Dendritic cell treated with granulocyte-macrophage colony-stimulating factor and Interleukin-4, amounts not matched to agents 40 ng/mL and 50 ng/mL, for 4 days (primary cell): ENCODE measurements at regions not wholly inside any gene's neighbourhood (a gene's known extent, or its start where the extent isn't known, plus 50 kb on each side); places are given as distances from the start of the nearest gene placed in this dataset.

ENCODE experiments used
- H3K27ac Mint-ChIP-seq: one replicate; pipeline ENCODE4 v1.8.0; 2022; ENCODE audit warnings: mild to moderate bottlenecking, mixed read lengths
- H3K27me3 Mint-ChIP-seq: one replicate; pipeline ENCODE4 v1.8.0; 2022; ENCODE audit warnings: mild to moderate bottlenecking, mixed read lengths
- H3K36me3 Mint-ChIP-seq: one replicate; pipeline ENCODE4 v1.8.0; 2022; ENCODE audit warnings: low read depth, mixed read lengths
- H3K4me1 Mint-ChIP-seq: one replicate; pipeline ENCODE4 v1.8.0; 2022; ENCODE audit warnings: low read depth, mixed read lengths
- H3K4me3 Mint-ChIP-seq: one replicate; pipeline ENCODE4 v1.8.0; 2022; ENCODE audit warnings: mild to moderate bottlenecking, moderate library complexity, mixed read lengths
- H3K9me3 Mint-ChIP-seq: one replicate; pipeline ENCODE4 v1.8.0; 2022; ENCODE audit warnings: mixed read lengths
- intact Hi-C: fragments of 100-400 bp; cut with micrococcal nuclease; formaldehyde crosslinking; loops from one replicate; pipeline ENCODE4 v1.15.0; 2022

- peaks cover 10% of the 10 kb centered on the region for H3K9me3 Mint-ChIP-seq
- H3K36me3 Mint-ChIP-seq: no peaks in the 10 kb centered on the region
- H3K27me3 Mint-ChIP-seq: no peaks in the 10 kb centered on the region
- intact Hi-C loops: no loop called here
- H3K4me1 Mint-ChIP-seq: no peaks in the 10 kb centered on the region
- H3K4me3 Mint-ChIP-seq: no peak overlapping the region
- no peak overlapping the region for H3K27ac Mint-ChIP-seq
Measured at GRCh38 chr6:91645811-91646210, 1058.9 kb upstream of the MAP3K7 start.

GRCh38 chr6:91637217-91637616 lies 1050.3 kb upstream of the MAP3K7 start:
- H3K27me3 Mint-ChIP-seq: no peaks in the 10 kb centered on the region
- H3K9me3 Mint-ChIP-seq: peaks cover 10% of the 10 kb centered on the region
- no peak overlapping the region for H3K4me3 Mint-ChIP-seq
- no peaks in the 10 kb centered on the region for H3K4me1 Mint-ChIP-seq
- intact Hi-C loops: no loop called here
- no peak overlapping the region for H3K27ac Mint-ChIP-seq
- H3K36me3 Mint-ChIP-seq: no peaks in the 10 kb centered on the region

- H3K9me3 Mint-ChIP-seq: peaks cover 8% of the 10 kb centered on the region
- H3K4me1 Mint-ChIP-seq: no peaks in the 10 kb centered on the region
- no peaks in the 10 kb centered on the region for H3K36me3 Mint-ChIP-seq
- intact Hi-C loops: no loop called here
- H3K27me3 Mint-ChIP-seq: no peaks in the 10 kb centered on the region
- no peak overlapping the region for H3K27ac Mint-ChIP-seq
- no peak overlapping the region for H3K4me3 Mint-ChIP-seq
Measured at GRCh38 chr6:91634791-91635190, 1047.9 kb upstream of the MAP3K7 start.

GRCh38 chr6:91633374-91634111 lies 1046.7 kb upstream of the MAP3K7 start:
- Mint-ChIP-seq H3K36me3 (no peaks in the 10 kb centered on the region), H3K9me3 (peaks cover 11% of the 10 kb centered on the region), H3K27me3 (no peaks in the 10 kb centered on the region), H3K4me3 (no peak overlapping the region), H3K4me1 (no peaks in the 10 kb centered on the region), H3K27ac (no peak overlapping the region)
- intact Hi-C loops: no loop called here

GRCh38 chr6:91632308-91632707 lies 1045.4 kb upstream of the MAP3K7 start:
- Mint-ChIP-seq H3K9me3 (peaks cover 11% of the 10 kb centered on the region), H3K4me1 (no peaks in the 10 kb centered on the region), H3K27me3 (no peaks in the 10 kb centered on the region), H3K27ac (no peak overlapping the region), H3K4me3 (no peak overlapping the region), H3K36me3 (no peaks in the 10 kb centered on the region)
- intact Hi-C loops: no loop called here

GRCh38 chr6:91631227-91631626 lies 1044.4 kb upstream of the MAP3K7 start:
- intact Hi-C loops: no loop called here

GRCh38 chr6:91626911-91627310 lies 1040.0 kb upstream of the MAP3K7 start:
- Mint-ChIP-seq H3K27me3 (no peaks in the 10 kb centered on the region), H3K4me3 (no peak overlapping the region), H3K9me3 (peaks cover 11% of the 10 kb centered on the region), H3K36me3 (no peaks in the 10 kb centered on the region), H3K4me1 (no peaks in the 10 kb centered on the region), H3K27ac (no peak overlapping the region)
- intact Hi-C loops: no loop called here

More at GRCh38 chr6:91631227-91631626, 1044.4 kb upstream of the MAP3K7 start:
- peaks cover 11% of the 10 kb centered on the region for H3K9me3 Mint-ChIP-seq
- no peaks in the 10 kb centered on the region for H3K4me1 Mint-ChIP-seq
- H3K36me3 Mint-ChIP-seq: no peaks in the 10 kb centered on the region
- H3K4me3 Mint-ChIP-seq: no peak overlapping the region
- no peak overlapping the region for H3K27ac Mint-ChIP-seq
- no peaks in the 10 kb centered on the region for H3K27me3 Mint-ChIP-seq

- no peaks in the 10 kb centered on the region for H3K27me3 Mint-ChIP-seq
- H3K4me3 Mint-ChIP-seq: no peak overlapping the region
- H3K9me3 Mint-ChIP-seq: peaks cover 13% of the 10 kb centered on the region
- H3K4me1 Mint-ChIP-seq: no peaks in the 10 kb centered on the region
- intact Hi-C loops: no loop called here
- H3K27ac Mint-ChIP-seq: no peak overlapping the region
- H3K36me3 Mint-ChIP-seq: no peaks in the 10 kb centered on the region
Measured at GRCh38 chr6:91613481-91613880, 1026.6 kb upstream of the MAP3K7 start.

- peaks cover under 1% of the 10 kb centered on the region for H3K9me3 Mint-ChIP-seq
- no peaks in the 10 kb centered on the region for H3K27me3 Mint-ChIP-seq
- no peak overlapping the region for H3K4me3 Mint-ChIP-seq
- H3K4me1 Mint-ChIP-seq: no peaks in the 10 kb centered on the region
- no peak overlapping the region for H3K27ac Mint-ChIP-seq
- intact Hi-C loops: no loop called here
- no peaks in the 10 kb centered on the region for H3K36me3 Mint-ChIP-seq
Measured at GRCh38 chr6:91611190-91611589, 1024.3 kb upstream of the MAP3K7 start.

- Mint-ChIP-seq H3K4me3 (no peak overlapping the region), H3K36me3 (no peaks in the 10 kb centered on the region), H3K27ac (no peak overlapping the region), H3K4me1 (no peaks in the 10 kb centered on the region), H3K9me3 (peaks cover 18% of the 10 kb centered on the region), H3K27me3 (no peaks in the 10 kb centered on the region)
- intact Hi-C loops: no loop called here
Measured at GRCh38 chr6:91608428-91608827, 1021.6 kb upstream of the MAP3K7 start.

GRCh38 chr6:91606148-91606901 lies 1019.5 kb upstream of the MAP3K7 start:
- H3K9me3 Mint-ChIP-seq: peaks cover 23% of the 10 kb centered on the region
- H3K27ac Mint-ChIP-seq: no peak overlapping the region
- intact Hi-C loops: no loop called here
- no peaks in the 10 kb centered on the region for H3K27me3 Mint-ChIP-seq
- H3K36me3 Mint-ChIP-seq: no peaks in the 10 kb centered on the region
- H3K4me3 Mint-ChIP-seq: no peak overlapping the region
- H3K4me1 Mint-ChIP-seq: no peaks in the 10 kb centered on the region

GRCh38 chr6:91600561-91600960 lies 1013.7 kb upstream of the MAP3K7 start:
- no peak overlapping the region for H3K4me3 Mint-ChIP-seq
- no peak overlapping the region for H3K27ac Mint-ChIP-seq
- peaks cover 31% of the 10 kb centered on the region for H3K9me3 Mint-ChIP-seq
- intact Hi-C loops: no loop called here
- H3K4me1 Mint-ChIP-seq: no peaks in the 10 kb centered on the region
- no peaks in the 10 kb centered on the region for H3K36me3 Mint-ChIP-seq
- H3K27me3 Mint-ChIP-seq: no peaks in the 10 kb centered on the region

GRCh38 chr6:91590191-91590590 lies 1003.3 kb upstream of the MAP3K7 start:
- Mint-ChIP-seq H3K9me3 (peaks cover 36% of the 10 kb centered on the region), H3K4me3 (no peak overlapping the region), H3K4me1 (no peaks in the 10 kb centered on the region), H3K27me3 (no peaks in the 10 kb centered on the region), H3K36me3 (no peaks in the 10 kb centered on the region), H3K27ac (no peak overlapping the region)
- intact Hi-C loops: no loop called here

GRCh38 chr6:91580635-91581034 lies 993.8 kb upstream of the MAP3K7 start:
- H3K36me3 Mint-ChIP-seq: no peaks in the 10 kb centered on the region

More at GRCh38 chr6:91580635-91581034, 993.8 kb upstream of the MAP3K7 start:
- H3K27ac Mint-ChIP-seq: no peak overlapping the region
- H3K4me3 Mint-ChIP-seq: no peak overlapping the region
- H3K27me3 Mint-ChIP-seq: no peaks in the 10 kb centered on the region
- intact Hi-C loops: no loop called here
- peaks cover 8% of the 10 kb centered on the region for H3K9me3 Mint-ChIP-seq
- H3K4me1 Mint-ChIP-seq: no peaks in the 10 kb centered on the region
